HepG2 (cell line): ENCODE measurements at regions not wholly inside any gene's neighbourhood (a gene's known extent, or its start where the extent isn't known, plus 50 kb on each side); places are given as distances from the start of the nearest gene placed in this dataset.

ENCODE experiments used
- CREB1 ChIP-seq, 2 experiments: fragments of 450-650 bp in 1 of 2; IDR thresholded peaks; 2 replicates each; pipeline ENCODE4 v1.6.1; 2016 to 2017; ENCODE audit warnings: control low read depth in 1 of 2, mild to moderate bottlenecking in 1 of 2, missing compliant biosample characterization in 1 of 2, missing genetic modification characterization in 1 of 2
- EP300 ChIP-seq, 3 experiments: sonication (generic) in 1 of 3; formaldehyde crosslinking in 1 of 3; IDR thresholded peaks; 2 replicates each; pipeline versions ENCODE4 v1.5.1 to v1.6.1; 2011 to 2020; ENCODE audit warnings: low read depth in 2 of 3, low read length in 2 of 3, borderline replicate concordance in 1 of 3, improper control_type of control experiment in 1 of 3, mild to moderate bottlenecking in 1 of 3, missing genetic modification reagents in 1 of 3, moderate library complexity in 1 of 3
- KDM4B ChIP-seq: sonication (generic); formaldehyde crosslinking; IDR thresholded peaks from 2 replicates; pipeline ENCODE4 v1.4.0; 2020; ENCODE audit warnings: missing genetic modification reagents
- NCOA2 ChIP-seq: sonication (generic); formaldehyde crosslinking; IDR thresholded peaks from 2 replicates; pipeline ENCODE4 v1.8.0; 2022; ENCODE audit warnings: inconsistent platforms
- RXRA ChIP-seq: sonication (generic); formaldehyde crosslinking; IDR thresholded peaks from 2 replicates; pipeline ENCODE4 v1.5.1; 2020; ENCODE audit warnings: missing genetic modification reagents
- TF ChIP-seq, protein P1 (sequence below): sonication (generic); formaldehyde crosslinking; IDR thresholded peaks from 2 replicates; pipeline ENCODE4 v1.4.0; 2020; ENCODE audit warnings: mild to moderate bottlenecking, missing genetic modification reagents, borderline replicate concordance

DNA sequence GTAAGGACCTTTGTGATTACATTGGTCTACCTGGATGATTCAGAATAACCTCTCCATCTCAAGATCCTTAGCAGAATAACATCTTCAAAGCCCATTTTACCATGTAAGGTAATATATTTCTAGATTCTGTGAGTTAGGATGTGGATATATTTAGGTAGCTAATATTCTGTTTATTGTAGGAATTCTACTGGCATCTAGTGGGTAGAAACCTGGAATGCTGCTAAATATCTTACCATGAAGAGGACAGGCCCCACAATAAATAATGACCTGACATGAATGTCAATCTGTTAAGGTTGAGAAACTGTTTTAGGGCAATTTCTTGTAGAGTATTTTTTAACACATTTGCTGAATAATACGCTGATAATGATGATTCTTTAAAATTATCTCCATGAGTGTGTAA lies 426.8 kb downstream of the MAN2A1 start:
- TF ChIP-seq EP300 (IDR thresholded peaks at IDR 0.05; ENCODE audit: low read depth in 2 of 2, low read length in 2 of 2) (no peak), EP300 (CRISPR knock-in tag; IDR thresholded peaks at IDR 0.05; ENCODE audit: borderline replicate concordance) (no peak), NCOA2 (CRISPR knock-in tag) (no peak), RXRA (CRISPR knock-in tag) (no peak), CREB1 (IDR thresholded peaks at IDR 0.05) (no peak), CREB1 (CRISPR knock-in tag; IDR thresholded peaks at IDR 0.05) (no peak), KDM4B (CRISPR knock-in tag) (no peak)
- TF ChIP-seq, protein P1, sequence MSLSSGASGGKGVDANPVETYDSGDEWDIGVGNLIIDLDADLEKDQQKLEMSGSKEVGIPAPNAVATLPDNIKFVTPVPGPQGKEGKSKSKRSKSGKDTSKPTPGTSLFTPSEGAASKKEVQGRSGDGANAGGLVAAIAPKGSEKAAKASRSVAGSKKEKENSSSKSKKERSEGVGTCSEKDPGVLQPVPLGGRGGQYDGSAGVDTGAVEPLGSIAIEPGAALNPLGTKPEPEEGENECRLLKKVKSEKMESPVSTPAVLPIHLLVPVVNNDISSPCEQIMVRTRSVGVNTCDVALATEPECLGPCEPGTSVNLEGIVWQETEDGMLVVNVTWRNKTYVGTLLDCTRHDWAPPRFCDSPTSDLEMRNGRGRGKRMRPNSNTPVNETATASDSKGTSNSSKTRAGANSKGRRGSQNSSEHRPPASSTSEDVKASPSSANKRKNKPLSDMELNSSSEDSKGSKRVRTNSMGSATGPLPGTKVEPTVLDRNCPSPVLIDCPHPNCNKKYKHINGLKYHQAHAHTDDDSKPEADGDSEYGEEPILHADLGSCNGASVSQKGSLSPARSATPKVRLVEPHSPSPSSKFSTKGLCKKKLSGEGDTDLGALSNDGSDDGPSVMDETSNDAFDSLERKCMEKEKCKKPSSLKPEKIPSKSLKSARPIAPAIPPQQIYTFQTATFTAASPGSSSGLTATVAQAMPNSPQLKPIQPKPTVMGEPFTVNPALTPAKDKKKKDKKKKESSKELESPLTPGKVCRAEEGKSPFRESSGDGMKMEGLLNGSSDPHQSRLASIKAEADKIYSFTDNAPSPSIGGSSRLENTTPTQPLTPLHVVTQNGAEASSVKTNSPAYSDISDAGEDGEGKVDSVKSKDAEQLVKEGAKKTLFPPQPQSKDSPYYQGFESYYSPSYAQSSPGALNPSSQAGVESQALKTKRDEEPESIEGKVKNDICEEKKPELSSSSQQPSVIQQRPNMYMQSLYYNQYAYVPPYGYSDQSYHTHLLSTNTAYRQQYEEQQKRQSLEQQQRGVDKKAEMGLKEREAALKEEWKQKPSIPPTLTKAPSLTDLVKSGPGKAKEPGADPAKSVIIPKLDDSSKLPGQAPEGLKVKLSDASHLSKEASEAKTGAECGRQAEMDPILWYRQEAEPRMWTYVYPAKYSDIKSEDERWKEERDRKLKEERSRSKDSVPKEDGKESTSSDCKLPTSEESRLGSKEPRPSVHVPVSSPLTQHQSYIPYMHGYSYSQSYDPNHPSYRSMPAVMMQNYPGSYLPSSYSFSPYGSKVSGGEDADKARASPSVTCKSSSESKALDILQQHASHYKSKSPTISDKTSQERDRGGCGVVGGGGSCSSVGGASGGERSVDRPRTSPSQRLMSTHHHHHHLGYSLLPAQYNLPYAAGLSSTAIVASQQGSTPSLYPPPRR (CRISPR knock-in tag): no peak
